Endothelial cell of umbilical vein (primary cell): ENCODE measurements at regions not wholly inside any gene's neighbourhood (a gene's known extent, or its start where the extent isn't known, plus 50 kb on each side); places are given as distances from the start of the nearest gene placed in this dataset.

Experiments used
- BruUV-seq: library from RNA; stranded (reverse); fragments of 400-500 nt; replicated peaks from 2 replicates; lab custom pipeline; 2021; lab: Mats Ljungman, UMichigan
- CTCF ChIA-PET: fragments of 300-600, 350-600 bp; sonication (Branson Sonifier 250); formaldehyde crosslinking; loops from one replicate; lab custom pipeline; 2021; ENCODE audit warnings: antibody characterized with exemption, inconsistent platforms; lab: Charles Lee
- POLR2A ChIA-PET: fragments of 300-600, 350-600 bp; sonication (Branson Sonifier 250); formaldehyde crosslinking; loops from one replicate; lab custom pipeline; 2021; ENCODE audit warnings: antibody characterized with exemption, inconsistent platforms; lab: Charles Lee
- DNase-seq: peaks from one replicate; pipeline ENCODE4 v3.0.0-alpha.2; 2011; ENCODE audit warnings: low read depth, low spot score
- FAIRE-seq: peaks from 2 replicates; lab custom pipeline; 2011; peaks lifted over from hg19 to GRCh38; lab: Jason Lieb, UNC
- H2AFZ ChIP-seq: 2 replicates; pipeline ENCODE4 v1.6.0; 2012; ENCODE audit warnings: low read depth, low read length, control low read depth, inconsistent platforms
- H3K27ac ChIP-seq: 2 replicates; pipeline ENCODE4 v1.5.1; 2011; ENCODE audit warnings: low read depth, mild to moderate bottlenecking, control low read depth, low read length, moderate library complexity; ENCODE audit not compliant: insufficient read depth
- H3K27me3 ChIP-seq, 2 experiments: 2 replicates each; pipeline versions ENCODE4 v1.6.0 to v1.6.1; 2011; ENCODE audit warnings: low read length in 2 of 2, mixed read lengths in 1 of 2; ENCODE audit not compliant: control insufficient read depth in 2 of 2, insufficient read depth in 2 of 2
- H3K36me3 ChIP-seq, 2 experiments: 2 replicates in 1 of 2; 3 replicates in 1 of 2; pipeline ENCODE4 v1.5.1; 2011; ENCODE audit warnings: low read length in 2 of 2, mild to moderate bottlenecking in 1 of 2, moderate library complexity in 1 of 2; ENCODE audit not compliant: control insufficient read depth in 2 of 2, insufficient read depth in 2 of 2; ENCODE audit errors: extremely low read depth in 1 of 2
- H3K4me1 ChIP-seq: 3 replicates; pipeline ENCODE4 v1.5.1; 2011; ENCODE audit warnings: mild to moderate bottlenecking, low read length; ENCODE audit not compliant: control insufficient read depth, insufficient read depth; ENCODE audit errors: extremely low read depth
- H3K4me2 ChIP-seq: 2 replicates; pipeline ENCODE4 v1.6.1; 2011; ENCODE audit warnings: low read length, control low read depth, mixed read lengths; ENCODE audit not compliant: insufficient read depth
- H3K4me3 ChIP-seq, 3 experiments: fragments of 200-600 bp in 1 of 3; sonication (generic), shearing (Covaris generic) in 1 of 3; replicated peaks in 1 of 3; 2 replicates each; pipeline ENCODE4 v1.5.1; 2011 to 2016; ENCODE audit warnings: control low read depth in 3 of 3, low read length in 3 of 3, mild to moderate bottlenecking in 2 of 3, inconsistent platforms in 1 of 3, low read depth in 1 of 3, moderate library complexity in 1 of 3; ENCODE audit not compliant: insufficient read depth in 1 of 3
- H3K79me2 ChIP-seq: 2 replicates; pipeline ENCODE4 v1.6.0; 2012; ENCODE audit warnings: low read length, inconsistent platforms; ENCODE audit not compliant: control insufficient read depth, insufficient read depth
- H3K9ac ChIP-seq: replicated peaks from 2 replicates; pipeline ENCODE3; 2011; ENCODE audit warnings: low read length, control low read depth; ENCODE audit not compliant: insufficient read depth; ENCODE audit errors: extremely low read depth
- H3K9me1 ChIP-seq: replicated peaks from 3 replicates; pipeline ENCODE4 v1.6.0; 2011; ENCODE audit warnings: mild to moderate bottlenecking, low read length; ENCODE audit not compliant: control insufficient read depth, insufficient read depth; ENCODE audit errors: extremely low read depth
- H3K9me3 ChIP-seq: replicated peaks from 2 replicates; pipeline ENCODE4 v1.5.1; 2012; ENCODE audit warnings: low read length, inconsistent platforms; ENCODE audit not compliant: control insufficient read depth, insufficient read depth
- H4K20me1 ChIP-seq: replicated peaks from 2 replicates; pipeline ENCODE3; 2011; ENCODE audit warnings: mild to moderate bottlenecking, low read length; ENCODE audit not compliant: control insufficient read depth, insufficient read depth; ENCODE audit errors: extremely low read depth
- EZH2 ChIP-seq: IDR thresholded peaks from 2 replicates; pipeline ENCODE4 v1.6.1; 2012; ENCODE audit warnings: borderline replicate concordance, low read depth, mild to moderate bottlenecking, moderate library complexity, low read length, inconsistent platforms; ENCODE audit not compliant: severe bottlenecking
- GATA2 ChIP-seq: IDR thresholded peaks from 2 replicates; pipeline ENCODE4 v1.7.0; 2011; ENCODE audit warnings: low read depth, mild to moderate bottlenecking, moderate library complexity, mixed read lengths, low read length; ENCODE audit not compliant: insufficient read length, insufficient read depth
- MYC ChIP-seq: IDR thresholded peaks from one replicate; pipeline ENCODE4 v1.6.1; 2011; ENCODE audit warnings: mild to moderate bottlenecking, low read depth, low read length
- POLR2A ChIP-seq: IDR thresholded peaks from 2 replicates; pipeline ENCODE4 v1.6.1; 2012; ENCODE audit warnings: low read depth, mild to moderate bottlenecking, control low read depth, low read length
- POLR2AphosphoS5 ChIP-seq: IDR thresholded peaks from 2 replicates; pipeline ENCODE4 v1.6.1; 2012; ENCODE audit warnings: low read depth, mild to moderate bottlenecking, control low read depth, low read length, moderate library complexity; ENCODE audit not compliant: insufficient read depth
- dilution Hi-C: fragments of 300-500 bp; cut with MboI; formaldehyde crosslinking; loops from one replicate; pipeline ENCODE4 v1.15.0; 2019; ENCODE audit warnings: low sequenced_read_pairs; ENCODE audit not compliant: extremely low pct_ligation_motif_present
- intact Hi-C: fragments of 100-400 bp; cut with micrococcal nuclease; formaldehyde crosslinking; loops from one replicate; pipeline ENCODE4 v1.10.0; 2022
- TF ChIP-seq, protein P1 (sequence below): IDR thresholded peaks from 2 replicates; pipeline ENCODE4 v1.6.1; 2011; ENCODE audit not compliant: insufficient read depth, insufficient read length
- TF ChIP-seq, protein P2 (sequence below), 2 donors: IDR thresholded peaks; 1 replicate in 1 of 2; 2 replicates in 1 of 2; pipeline ENCODE4 v1.5.1; 2011; ENCODE audit warnings: low read length in 2 of 2, mild to moderate bottlenecking in 2 of 2, moderate library complexity in 2 of 2, control low read depth in 1 of 2, inconsistent platforms in 1 of 2, low read depth in 1 of 2; ENCODE audit not compliant: insufficient read depth in 1 of 2; ENCODE audit errors: extremely low read depth in 1 of 2

DNA sequence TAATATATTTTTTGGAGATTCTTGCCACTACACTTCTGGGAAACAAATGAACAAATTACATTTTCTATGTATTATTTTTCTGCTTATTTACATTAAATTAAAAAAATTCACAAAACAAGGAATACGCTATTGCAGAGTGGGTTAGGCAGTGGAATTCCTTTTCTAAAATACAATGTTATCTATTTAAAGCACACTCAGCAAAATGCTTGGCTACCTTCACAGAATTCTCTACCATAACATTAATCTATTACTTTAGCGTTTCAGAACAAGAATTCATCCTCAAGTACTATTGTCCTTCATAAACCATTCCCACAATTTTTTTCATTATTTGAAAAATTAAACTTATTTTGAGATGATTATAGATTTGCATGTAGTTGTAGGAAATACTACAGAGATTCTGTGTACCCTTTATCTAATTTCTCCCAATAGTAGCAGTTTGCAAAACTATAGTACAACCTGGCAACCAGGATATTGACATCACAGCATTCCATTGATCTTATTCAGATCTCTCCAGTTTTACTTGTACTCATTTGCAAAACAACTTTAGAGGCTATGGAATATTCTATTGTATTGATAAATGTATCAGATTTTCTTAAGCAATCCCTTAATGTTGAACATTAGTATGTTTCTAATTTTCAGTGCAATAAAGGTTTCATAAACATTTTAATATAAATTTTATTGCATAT is 120.9 kb downstream of the DLEU7 start:
- Histone ChIP-seq H3K27me3 (peaks cover 0 to 2% of the 10 kb centered on the region in 2 experiments), H3K79me2 (no peaks in the 10 kb centered on the region), H3K36me3 (no peaks in the 10 kb centered on the region), H3K4me3 (no peak overlapping the region), H3K9ac (no peak overlapping the region), H3K9me3 (no peaks in the 10 kb centered on the region), H3K9me1 (no peaks in the 10 kb centered on the region), H2AFZ (no peak overlapping the region), H3K27ac (no peak overlapping the region), H3K4me2 (no peak overlapping the region), H4K20me1 (no peaks in the 10 kb centered on the region), H3K4me1 (no peaks in the 10 kb centered on the region)
- ChIA-PET POLR2A (no interaction called here), CTCF (interaction anchor here (0.7 to 1.0 kb wide), 3 partner anchors 9 to 22 kb away, joined by 3 read pairs; no protein-coding TSS in a partner anchor)
- TF ChIP-seq, protein P1, sequence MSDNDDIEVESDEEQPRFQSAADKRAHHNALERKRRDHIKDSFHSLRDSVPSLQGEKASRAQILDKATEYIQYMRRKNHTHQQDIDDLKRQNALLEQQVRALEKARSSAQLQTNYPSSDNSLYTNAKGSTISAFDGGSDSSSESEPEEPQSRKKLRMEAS = no peak
- TF ChIP-seq, protein P2, sequence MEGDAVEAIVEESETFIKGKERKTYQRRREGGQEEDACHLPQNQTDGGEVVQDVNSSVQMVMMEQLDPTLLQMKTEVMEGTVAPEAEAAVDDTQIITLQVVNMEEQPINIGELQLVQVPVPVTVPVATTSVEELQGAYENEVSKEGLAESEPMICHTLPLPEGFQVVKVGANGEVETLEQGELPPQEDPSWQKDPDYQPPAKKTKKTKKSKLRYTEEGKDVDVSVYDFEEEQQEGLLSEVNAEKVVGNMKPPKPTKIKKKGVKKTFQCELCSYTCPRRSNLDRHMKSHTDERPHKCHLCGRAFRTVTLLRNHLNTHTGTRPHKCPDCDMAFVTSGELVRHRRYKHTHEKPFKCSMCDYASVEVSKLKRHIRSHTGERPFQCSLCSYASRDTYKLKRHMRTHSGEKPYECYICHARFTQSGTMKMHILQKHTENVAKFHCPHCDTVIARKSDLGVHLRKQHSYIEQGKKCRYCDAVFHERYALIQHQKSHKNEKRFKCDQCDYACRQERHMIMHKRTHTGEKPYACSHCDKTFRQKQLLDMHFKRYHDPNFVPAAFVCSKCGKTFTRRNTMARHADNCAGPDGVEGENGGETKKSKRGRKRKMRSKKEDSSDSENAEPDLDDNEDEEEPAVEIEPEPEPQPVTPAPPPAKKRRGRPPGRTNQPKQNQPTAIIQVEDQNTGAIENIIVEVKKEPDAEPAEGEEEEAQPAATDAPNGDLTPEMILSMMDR (IDR thresholded peaks at IDR 0.05; ENCODE audit: extremely low read depth in 1 of 2, insufficient read depth in 1 of 2, low read depth in 1 of 2, low read length in 2 of 2) = no peak
- TF ChIP-seq EZH2 = no peak
- TF ChIP-seq GATA2 = no peak
- TF ChIP-seq POLR2AphosphoS5 = no peak
- TF ChIP-seq MYC = no peak
- no peak for TF ChIP-seq POLR2A
- DNase-seq = no peak
- FAIRE-seq = no peak
- dilution Hi-C loops = no loop called here
- intact Hi-C loops = no loop called here
- BruUV-seq = no TSS peak
